ENCODE measurements at regions not wholly inside any gene's neighbourhood (a gene's known extent, or its start where the extent isn't known, plus 50 kb on each side); places are given as distances from the start of the nearest gene placed in this dataset.

DNA sequence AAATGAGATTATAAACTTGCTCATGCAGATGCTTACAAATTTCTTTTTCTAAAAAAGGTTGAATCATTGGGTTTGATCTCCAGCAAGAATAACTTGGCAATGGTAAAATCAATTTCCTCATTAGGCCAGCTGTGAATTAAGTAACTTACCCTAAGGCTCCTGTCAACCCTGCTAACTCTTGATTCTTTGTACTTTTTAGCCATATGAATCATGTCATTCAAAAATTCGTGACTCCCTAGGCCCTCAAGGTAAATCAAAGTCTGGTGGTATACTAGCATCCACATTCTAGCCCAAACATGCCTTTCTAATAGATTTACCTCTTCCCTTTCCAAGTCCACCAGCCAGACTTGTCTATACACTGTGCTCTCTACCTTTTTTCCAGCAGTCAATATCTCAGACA lies 420.8 kb upstream of the BRINP1 start:
- DNase-seq (ENCODE audit: low read depth in 4 of 4, low spot score in 2 of 4), result no peak

DNA sequence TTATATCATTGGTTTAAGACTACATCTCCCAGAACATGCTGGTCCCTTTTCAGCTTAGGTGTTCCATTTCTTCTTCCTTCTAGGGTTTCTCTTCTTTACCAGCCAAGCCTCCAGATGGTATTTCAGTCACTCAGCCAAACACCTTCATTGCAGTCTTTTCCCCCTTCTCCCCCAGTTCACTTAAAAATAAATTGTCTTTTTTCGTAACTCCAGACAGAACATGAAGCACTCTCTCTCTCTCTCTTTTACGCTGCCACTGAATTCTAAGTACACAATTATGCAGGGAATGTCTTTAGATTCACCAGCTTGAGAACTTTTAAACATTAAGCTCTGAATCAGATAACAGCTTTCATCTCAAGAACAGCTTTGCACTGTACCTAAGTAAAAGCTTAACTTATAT lies 419.7 kb upstream of the BRINP1 start:
- DNase-seq (ENCODE audit: low read depth in 4 of 4, low spot score in 2 of 4), result no peak

DNA sequence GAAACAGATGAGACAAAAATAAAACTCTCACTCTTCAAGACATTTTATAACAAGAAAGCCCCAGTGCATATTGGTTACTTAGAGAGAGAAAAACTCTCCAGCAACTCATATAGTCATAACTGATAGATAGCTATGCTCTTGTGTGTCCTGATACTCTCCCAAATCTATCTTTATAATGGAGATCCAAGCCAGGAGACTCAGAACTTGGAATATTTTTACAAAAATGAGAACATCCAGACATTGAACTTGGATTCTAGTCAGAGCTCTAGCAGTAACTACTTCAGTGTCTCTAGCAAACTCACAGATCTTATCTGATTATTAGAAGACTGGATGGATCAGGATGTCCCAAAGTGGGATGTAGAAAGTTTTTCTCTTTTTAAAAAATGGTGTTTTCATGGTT lies 412.7 kb upstream of the BRINP1 start:
- no peak for DNase-seq (ENCODE audit: low read depth in 4 of 4, low spot score in 2 of 4)

DNA sequence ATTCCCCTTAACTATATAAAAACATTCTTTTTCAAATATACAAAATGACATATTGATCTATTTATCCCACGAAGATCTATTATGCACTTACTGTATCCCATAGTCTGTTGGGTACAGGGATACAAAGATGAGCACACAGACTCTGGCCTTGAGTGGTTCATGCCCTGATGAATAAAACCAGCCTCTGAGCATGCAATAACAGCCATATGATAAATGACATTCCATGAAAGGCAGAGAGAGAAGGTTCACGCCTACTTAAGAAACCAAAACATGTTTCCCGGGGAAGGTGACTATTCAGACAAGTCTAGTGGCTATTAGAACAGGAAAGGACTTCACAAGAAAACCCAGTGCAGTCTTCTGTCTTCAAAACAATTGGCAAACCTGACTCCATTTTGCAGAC lies 406.2 kb upstream of the BRINP1 start:
- no peak for DNase-seq (ENCODE audit: low read depth in 4 of 4, low spot score in 2 of 4)

DNA sequence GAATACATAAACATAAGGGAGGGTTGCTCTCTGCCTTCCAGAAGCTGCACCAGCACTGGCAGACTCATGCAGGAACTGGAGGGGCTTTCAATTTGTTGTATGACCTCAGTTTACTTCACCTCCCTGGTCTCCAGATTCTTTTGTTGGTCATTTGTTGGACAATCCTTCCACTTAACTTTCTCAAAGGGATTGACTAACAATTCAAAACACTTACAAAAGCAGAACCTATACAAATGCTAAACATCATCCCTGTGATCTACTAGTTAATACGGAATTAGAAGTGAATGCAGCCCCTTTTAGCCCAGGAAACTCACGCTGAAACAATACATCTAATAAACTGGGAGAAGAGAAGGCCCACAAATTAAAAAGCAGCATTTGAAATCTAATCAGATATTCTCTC lies 404.6 kb upstream of the BRINP1 start:
- DNase-seq (ENCODE audit: low read depth in 4 of 4, low spot score in 2 of 4), result no peak

DNA sequence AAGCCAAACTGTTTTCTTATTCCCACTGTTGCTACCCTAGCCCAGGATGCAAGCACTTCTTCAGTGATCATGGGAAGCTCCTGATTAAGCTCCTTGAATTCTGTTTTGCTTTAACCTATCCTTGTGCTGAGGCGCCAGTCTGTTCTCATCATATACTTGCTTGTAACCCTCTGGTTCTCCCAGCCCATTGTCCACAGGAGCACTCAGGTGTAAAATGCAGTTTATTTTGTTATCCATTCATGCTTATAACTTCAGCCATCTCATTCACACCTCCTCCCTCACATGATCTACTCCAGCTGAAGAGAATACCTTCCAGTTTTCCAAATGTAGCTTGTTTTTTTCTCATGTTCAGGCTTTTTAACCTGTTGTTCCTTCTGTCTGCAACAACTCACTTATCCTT lies 402.1 kb upstream of the BRINP1 start:
- peak in 1 of 4 donors; percentile 15 for DNase-seq (ENCODE audit: low read depth in 4 of 4, low spot score in 2 of 4)

DNA sequence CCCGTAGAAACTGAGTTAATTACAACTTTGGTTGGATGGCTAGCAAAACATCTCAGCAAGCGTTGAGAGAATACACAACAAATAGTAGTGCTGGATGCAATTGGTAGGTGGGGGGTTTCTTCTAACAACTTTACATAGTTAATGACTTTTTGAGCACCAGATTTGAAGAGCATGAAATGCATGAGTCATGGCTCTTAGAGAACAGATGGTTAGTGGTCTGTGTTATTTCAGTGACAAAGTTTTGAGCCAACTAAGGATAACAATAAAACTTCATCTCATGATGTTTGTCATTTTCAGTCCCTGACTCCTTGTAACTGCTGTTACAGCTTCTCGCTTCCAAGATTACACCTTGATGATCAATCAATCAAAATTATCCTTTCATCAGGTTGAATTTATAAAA lies 399.0 kb upstream of the BRINP1 start:
- no peak for DNase-seq (ENCODE audit: low read depth in 4 of 4, low spot score in 2 of 4)

DNA sequence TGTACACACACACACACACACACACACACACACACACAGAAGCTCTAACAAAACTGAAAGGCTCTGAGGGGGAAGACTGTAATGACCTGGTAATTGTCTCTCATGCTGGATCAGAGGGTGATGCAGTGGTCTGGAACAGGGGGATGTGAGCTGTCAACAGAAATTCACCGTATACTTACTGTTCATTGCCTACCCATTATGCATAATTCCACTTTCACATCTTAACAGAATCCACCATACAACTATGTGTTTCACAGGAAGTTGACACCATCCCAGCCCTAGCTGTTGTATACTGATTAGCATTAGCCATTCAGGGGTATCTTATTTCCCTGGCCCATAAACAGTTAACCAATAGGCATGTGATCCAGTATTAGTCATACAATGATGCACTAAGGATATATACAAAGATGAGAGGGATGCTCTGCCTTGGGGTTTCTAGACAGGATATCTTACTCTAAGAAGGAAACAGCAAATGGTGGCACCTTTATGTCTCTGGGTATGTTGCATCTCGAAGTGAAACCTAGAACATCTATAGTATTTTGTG lies 396.5 kb upstream of the BRINP1 start:
- no peak for DNase-seq (ENCODE audit: low read depth in 4 of 4, low spot score in 2 of 4)

DNA sequence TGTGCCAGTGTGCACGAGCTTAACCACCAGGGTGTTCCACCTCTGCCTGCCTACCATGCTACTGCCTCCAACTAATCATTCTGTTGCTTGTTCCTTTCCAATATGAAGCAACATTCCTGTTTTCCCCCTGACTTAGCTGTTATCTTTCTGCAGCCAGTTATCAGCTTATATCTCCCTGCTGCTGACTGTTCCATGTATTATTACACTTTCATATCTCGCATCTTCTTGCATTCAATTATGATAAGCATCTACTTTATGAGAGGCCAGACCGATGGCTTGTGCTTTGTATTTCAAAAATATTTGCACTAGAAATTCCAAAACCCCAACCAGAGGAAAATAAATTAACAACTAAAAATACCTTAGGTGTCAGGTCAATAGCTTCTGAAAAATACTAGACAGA lies 394.0 kb upstream of the BRINP1 start:
- no peak for DNase-seq (ENCODE audit: low read depth in 4 of 4, low spot score in 2 of 4)

DNA sequence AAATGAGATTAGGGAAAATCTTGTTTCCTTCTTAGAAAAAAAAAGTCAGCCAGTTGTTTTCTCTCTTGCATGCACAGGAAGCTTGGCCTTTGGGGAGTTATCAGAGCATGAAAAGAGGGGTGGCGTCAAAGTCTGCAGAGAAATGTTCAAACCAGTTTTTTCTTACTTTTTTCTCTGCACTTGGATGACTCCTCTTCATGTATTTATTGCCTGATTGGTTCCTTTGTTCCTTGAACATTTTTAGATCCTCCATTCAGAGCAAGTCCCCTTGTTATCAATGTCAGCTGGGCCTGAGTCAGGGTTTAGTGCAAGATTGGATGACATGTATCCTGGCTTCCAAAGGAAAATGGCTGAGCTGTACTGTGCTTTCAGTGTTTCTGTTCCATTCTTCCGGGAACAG lies 392.6 kb upstream of the BRINP1 start:
- DNase-seq (ENCODE audit: low read depth in 4 of 4, low spot score in 2 of 4), result no peak

DNA sequence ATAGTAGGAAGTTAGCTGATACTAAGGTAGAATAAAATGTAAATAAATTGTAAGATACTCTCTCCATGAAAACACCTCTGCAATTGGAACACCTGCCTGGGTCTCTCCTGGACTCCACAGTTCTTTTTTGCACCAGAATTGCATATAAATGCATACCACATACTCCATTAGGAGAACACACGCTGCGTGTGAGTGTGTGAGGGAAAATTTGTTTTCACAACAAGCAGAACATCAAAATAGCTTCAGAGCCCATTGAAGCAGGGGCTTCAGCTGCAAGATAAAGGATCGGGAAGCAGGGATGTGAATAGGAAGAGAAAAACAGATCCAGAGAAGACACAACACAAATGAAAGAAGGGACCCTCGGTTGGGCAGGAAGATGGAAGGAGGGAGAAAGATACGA lies 389.8 kb upstream of the BRINP1 start:
- DNase-seq (ENCODE audit: low read depth in 4 of 4, low spot score in 2 of 4), result no peak

DNA sequence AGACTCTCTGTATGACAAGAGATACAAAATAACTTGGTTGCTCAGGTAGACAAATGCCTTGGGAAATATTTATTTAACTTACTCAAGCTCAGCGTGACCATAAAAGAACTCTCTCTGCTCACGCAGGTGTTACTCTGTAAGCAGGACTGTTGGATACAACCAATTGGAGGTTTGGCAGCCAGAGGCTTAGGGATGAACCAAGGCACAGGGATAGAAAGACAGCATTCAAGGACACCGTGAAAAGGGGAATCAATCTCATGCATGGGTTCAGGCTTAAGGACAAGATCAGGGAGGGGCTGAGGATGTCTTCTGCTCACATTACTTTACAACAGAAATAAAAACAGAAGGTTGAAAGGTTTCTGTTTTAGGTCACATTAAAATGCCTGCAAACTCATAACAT lies 389.0 kb upstream of the BRINP1 start:
- no peak for DNase-seq (ENCODE audit: low read depth in 4 of 4, low spot score in 2 of 4)

DNA sequence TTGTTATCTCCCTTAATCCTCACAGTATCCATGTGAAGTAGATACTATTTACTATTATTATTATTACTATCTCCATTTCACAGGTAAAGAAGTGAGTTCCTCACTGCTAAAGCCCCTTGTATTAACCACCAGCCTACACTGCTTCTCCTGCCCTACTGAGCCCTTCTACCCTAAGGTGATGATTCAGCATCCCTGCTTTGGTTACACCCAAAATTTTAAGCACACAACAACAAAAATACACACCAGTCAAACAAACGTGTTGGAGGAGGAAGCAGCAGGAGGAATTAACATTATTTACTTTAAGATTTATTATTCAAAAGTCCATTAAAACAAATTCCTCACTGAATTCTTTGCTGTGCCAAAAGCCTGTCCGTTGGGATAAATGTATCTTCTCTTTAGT lies 370.2 kb upstream of the BRINP1 start:
- no peak for DNase-seq (ENCODE audit: low read depth in 4 of 4, low spot score in 2 of 4)

DNA sequence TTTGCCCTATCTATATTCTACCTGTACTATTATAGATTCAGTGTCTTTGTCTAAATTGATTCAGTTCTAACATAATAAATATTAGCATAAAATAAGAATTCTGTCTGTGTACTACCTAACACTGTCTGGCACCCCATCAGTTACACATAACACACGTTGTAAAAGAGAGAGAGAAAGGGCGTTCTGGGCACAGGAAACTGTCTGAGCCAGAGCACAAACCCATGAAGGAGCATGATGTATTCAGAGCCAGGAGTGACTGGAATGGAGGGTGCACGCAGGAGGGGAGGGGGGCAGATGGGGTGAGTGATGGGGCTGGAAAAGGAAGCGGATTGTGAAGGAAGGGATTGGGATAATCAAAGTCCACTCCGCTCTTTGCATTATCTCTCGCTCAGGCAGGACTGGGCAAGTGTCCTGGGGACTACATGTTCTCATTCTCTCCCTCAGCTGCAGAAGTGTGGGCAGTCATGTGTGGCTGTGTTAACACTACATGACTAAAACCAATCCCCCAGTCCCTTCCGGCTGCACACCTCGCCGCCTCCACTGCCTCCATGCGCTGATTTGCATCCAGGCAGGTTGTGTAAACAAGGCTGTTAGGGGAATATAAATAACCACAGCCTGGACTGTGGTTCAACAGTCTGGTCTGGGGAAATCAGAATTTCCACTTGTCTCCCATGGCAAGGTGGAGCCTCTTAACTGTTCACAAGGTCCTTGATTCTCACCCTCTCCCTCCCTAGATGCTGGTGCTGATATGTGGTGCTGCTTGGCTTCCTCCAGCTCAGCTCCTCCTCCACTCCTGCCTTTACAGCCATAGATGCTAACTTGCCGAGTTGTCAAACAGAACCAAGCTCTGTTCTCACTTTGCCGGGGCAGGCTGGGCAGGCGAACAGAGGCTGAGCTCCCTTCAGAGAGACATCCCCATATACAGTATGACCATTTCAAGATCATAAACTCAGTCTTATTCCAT lies 367.5 kb upstream of the BRINP1 start:
- DNase-seq (ENCODE audit: low read depth in 4 of 4, low spot score in 2 of 4), result peak in 3 of 4 donors; percentile 25 to 34 (median 27)

DNA sequence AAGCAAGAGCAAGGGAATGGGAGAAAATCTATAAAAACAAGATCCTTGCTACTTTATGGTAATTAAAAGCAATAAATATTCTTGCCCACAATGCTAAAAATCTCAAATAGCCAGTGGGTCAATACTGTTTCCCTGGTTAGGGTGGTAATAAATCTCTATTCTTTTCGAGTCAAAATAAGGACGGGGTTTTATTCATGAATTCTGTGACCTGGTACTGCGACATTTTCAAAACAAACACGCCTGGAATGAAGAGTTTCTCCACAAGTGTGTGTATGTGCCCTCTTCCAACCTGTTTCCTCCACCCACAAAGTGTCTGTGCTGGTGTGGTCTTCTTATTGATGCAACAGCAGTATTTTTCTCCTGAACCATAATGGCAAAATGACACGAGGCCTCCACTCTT lies 358.8 kb upstream of the BRINP1 start:
- DNase-seq (ENCODE audit: low read depth in 4 of 4, low spot score in 2 of 4), result no peak

DNA sequence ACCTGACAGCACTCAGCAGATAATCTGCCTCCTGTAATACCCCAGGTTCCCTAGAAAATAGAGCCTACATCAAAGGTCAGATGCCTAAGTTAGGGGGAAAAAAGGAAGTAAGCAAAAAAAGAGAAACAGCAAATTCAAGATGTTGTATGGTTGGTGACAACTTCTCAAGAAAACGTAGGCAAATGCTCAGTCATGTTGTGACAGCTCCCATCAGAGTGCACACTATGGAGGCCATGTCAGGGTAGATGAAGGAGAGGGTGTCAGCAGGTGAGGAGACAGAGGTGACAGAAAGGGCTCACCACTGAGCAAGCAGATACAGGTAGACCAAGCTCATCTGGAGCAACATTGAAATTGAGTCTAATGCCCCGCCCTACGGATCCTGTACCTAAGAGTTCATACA lies 356.8 kb upstream of the BRINP1 start:
- no peak for DNase-seq (ENCODE audit: low read depth in 4 of 4, low spot score in 2 of 4)

DNA sequence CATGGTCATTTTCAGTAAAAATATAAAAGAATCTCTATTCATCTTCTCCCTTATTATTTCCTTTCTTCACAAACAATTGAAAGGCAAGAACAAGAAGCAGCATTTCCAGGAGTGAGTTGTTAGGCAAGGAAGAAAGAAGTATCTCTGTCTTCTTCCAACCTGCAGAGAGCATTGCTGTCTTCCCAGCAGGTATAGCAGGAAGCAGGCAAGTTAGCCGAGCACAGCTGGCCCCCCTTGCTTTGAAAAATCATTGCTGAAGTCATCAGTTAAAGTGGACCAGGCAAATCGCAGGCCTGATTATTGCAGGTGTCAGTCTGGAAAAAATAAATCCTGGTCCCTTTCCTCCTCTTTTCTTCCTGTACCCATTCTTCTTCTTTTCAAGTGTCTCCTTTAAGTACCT lies 353.1 kb upstream of the BRINP1 start:
- DNase-seq (ENCODE audit: low read depth in 4 of 4, low spot score in 2 of 4), result no peak

DNA sequence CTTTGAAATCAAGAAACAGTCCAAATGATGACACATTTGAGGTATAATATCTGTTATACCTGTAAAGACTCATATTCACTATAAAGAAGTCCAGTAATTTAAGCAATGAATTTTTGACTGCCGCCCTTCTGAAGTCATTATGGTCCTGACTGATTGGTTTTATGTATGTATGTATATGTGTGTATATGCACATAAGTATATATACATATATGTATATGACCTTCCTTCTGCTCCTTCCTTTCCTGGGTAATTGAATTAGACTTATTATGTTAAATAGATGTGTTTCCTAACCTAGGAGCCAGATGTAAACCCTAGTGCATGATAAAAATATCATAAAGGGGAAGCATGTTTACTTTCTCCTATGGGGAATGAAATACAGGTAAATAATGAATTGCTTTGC lies 343.1 kb upstream of the BRINP1 start:
- no peak for DNase-seq (ENCODE audit: low read depth in 4 of 4, low spot score in 2 of 4)

DNA sequence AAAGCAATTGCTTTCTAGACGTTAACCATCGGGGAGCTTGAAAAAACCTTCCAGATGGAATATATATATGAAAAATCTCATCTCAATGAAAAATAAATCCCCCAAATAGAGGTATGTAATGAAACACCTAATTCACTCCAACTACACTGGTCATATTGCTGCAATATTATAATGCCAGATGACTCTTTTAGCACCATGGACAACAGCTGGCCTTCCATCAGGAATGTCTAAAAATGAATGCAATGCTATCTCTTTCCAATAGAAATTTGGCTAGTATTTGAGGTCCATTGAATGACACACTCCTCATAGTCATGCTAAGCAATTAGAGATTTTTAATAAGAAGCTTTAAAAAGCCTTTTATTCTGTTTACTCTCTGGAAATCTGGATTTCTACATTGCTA lies 340.2 kb upstream of the BRINP1 start:
- no peak for DNase-seq (ENCODE audit: low read depth in 4 of 4, low spot score in 2 of 4)

DNA sequence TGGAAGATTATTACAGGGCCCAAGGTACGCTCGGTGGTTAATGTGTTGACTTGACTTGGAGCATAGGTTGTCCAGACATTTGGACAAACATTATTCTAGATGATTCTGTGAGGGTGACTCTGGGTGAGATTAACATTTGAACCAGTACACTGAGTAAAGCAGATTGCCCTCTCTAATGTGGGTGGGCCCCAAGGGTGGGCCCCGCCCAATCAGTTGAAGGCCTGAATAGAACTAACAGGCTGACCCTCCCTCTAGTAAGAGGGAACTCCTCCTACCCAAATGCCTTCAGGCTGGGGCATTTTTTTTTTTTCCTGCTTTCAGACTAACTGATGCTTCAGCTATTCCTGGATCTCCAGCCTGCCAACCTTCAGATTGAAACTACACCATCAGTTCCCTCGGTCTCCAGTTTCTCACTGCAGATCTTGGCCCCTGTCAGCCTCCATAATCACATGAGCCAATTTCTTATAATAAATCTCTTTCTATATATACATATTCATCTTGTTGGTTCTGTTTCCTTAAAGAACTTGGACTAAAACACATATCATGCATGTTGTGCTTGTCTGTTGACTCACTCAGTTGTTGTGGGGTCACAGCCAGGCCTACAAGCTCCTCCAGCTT lies 338.1 kb upstream of the BRINP1 start:
- no peak for DNase-seq (ENCODE audit: low read depth in 4 of 4, low spot score in 2 of 4)

DNA sequence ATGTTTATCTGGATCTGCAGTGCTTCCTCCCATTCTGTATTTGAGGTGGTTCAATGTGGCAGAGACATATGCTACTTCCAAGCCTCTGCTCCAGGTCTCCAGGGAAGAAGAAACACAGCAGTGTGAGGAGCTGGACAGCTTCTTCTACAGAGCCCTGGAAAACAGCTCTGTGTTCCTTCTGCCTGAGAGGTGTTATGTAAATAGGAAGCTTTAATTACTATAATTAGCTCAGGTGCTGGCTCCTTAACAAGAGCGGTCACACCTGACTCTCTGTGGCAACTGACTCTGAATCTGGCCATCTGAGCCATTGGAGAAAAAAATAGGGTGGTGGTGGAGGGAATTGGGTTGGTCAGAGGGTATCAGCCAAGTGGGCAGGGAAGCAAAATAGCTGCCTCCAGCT lies 332.4 kb upstream of the BRINP1 start:
- no peak for DNase-seq (ENCODE audit: low read depth in 4 of 4, low spot score in 2 of 4)

DNA sequence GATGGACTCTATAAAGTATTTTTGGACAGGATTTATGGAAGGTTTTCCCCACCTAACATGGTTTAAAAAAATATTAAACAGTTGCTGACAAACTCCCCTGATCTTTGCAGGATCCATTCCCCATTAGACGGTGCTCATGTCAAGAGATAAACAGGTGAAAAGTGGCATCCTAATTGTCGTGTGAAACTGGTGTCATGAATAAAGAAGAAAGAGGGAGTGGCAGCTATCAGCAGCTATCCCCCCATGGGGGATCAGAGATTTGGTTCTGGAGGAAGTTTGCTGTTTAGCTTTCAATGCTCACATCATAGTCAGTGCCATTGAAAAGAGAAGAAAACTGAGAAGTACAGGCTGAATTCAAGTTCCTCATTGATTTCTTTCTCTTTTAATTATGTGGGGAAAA lies 329.3 kb upstream of the BRINP1 start:
- no peak for DNase-seq (ENCODE audit: low read depth in 4 of 4, low spot score in 2 of 4)

All from left renal cortex interstitium (tissue), 4 donors.